Memory B cell (primary cell): ENCODE measurements at regions not wholly inside any gene's neighbourhood (a gene's known extent, or its start where the extent isn't known, plus 50 kb on each side); places are given as distances from the start of the nearest gene placed in this dataset.

Experiments
- ATAC-seq: fragments of 150-1000 bp; cut with Tn5 transposase; 2 replicates; pipeline ENCODE4 v1.10.0; 2021; ENCODE audit warnings: low read depth, mild to moderate bottlenecking, moderate library complexity
- DNase-seq, 2 donors: peaks; one replicate each; pipeline ENCODE4 v3.0.0; 2022; ENCODE audit warnings: low spot score in 2 of 2
- H3K27ac Mint-ChIP-seq: one replicate; pipeline ENCODE4 v1.8.0; 2022; ENCODE audit warnings: mild to moderate bottlenecking, moderate library complexity, mixed read lengths
- H3K27me3 Mint-ChIP-seq: one replicate; pipeline ENCODE4 v1.8.0; 2022; ENCODE audit warnings: mixed read lengths
- H3K36me3 Mint-ChIP-seq: one replicate; pipeline ENCODE4 v1.8.0; 2022; ENCODE audit warnings: mild to moderate bottlenecking, mixed read lengths
- H3K4me1 Mint-ChIP-seq: one replicate; pipeline ENCODE4 v1.8.0; 2022; ENCODE audit warnings: mixed read lengths
- H3K4me3 Mint-ChIP-seq: one replicate; pipeline ENCODE4 v1.8.0; 2022; ENCODE audit warnings: mild to moderate bottlenecking, moderate library complexity, mixed read lengths
- H3K9me3 Mint-ChIP-seq: one replicate; pipeline ENCODE4 v1.8.0; 2022; ENCODE audit warnings: mixed read lengths

DNA sequence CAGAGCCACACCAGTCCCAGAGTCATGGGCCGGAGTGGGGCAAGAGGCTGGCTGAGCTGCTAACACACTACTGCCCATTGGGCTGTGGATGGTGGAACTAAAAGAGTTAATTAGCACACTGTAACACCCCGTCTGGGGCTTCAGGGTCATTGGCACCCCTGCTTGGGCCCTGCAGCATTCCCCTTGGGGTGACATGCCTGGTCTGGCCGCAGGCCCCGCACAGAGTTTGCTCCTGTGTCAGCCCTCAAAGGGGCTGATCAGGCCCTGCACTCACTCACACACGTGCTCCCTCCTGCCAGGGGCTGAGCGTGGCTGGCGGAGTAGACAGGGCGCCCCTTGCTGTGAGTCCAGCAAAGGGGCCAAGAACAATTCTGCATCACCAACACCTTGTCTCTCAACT lies 1499.6 kb upstream of the TMEM132C start:
- Mint-ChIP-seq H3K27ac (no peak overlapping the region), H3K4me3 (no peak overlapping the region), H3K4me1 (peaks cover 20% of the 10 kb centered on the region), H3K9me3 (peaks cover 17% of the 10 kb centered on the region), H3K27me3 (no peaks in the 10 kb centered on the region), H3K36me3 (peaks cover 48% of the 10 kb centered on the region)
- no peak for DNase-seq
- ATAC-seq = no peak

DNA sequence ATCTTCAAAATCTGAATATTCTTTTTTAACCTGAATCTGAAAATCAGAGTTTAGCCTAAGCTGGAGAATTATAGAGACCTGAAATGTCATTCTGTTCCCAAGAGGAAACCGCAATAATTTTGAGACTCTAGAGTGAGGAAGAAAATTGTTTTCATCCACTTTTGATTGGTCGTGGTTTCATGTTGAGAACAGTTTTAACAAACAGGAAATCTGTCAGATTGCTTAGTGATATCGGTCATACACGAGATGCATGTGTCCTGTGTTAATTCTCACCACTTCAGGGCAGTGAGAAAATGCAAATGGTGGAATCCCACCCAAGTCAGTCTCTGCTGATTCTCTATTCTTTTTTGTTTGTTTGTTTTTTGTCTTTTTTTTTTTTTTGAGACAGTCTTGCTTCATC lies 1498.5 kb upstream of the TMEM132C start:
- no peak for DNase-seq
- peaks cover 19% of the 10 kb centered on the region for H3K4me1 Mint-ChIP-seq
- peak overlapping the region; percentile 54 for H3K4me3 Mint-ChIP-seq
- no peak for ATAC-seq
- peak overlapping the region; percentile 28 for H3K27ac Mint-ChIP-seq
- H3K9me3 Mint-ChIP-seq = peaks cover 13% of the 10 kb centered on the region
- H3K36me3 Mint-ChIP-seq = peaks cover 39% of the 10 kb centered on the region
- H3K27me3 Mint-ChIP-seq = no peaks in the 10 kb centered on the region

DNA sequence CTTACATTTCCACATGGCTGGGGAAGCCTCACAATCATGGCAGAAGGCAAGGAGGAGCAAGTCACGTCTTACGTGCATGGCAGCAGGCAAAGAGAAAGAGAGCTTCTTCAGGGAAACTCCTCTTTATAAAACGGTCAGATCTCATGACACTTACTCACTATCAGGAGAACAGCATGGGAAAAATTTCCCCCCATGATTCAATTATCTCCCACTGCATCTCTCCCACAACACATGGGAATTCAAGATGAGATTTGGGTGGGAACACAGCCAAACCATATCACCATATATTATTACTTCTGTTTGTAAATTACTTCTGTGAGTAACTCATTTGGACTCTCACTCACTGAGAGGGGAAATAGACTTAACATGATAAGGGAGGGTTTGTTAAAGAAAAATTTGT lies 1496.8 kb upstream of the TMEM132C start:
- ATAC-seq (no peak), DNase-seq (no peak)
- Mint-ChIP-seq H3K4me3 (peak overlapping the region; percentile 43), H3K27ac (peak overlapping the region; percentile 67), H3K4me1 (peaks cover 20% of the 10 kb centered on the region), H3K27me3 (no peaks in the 10 kb centered on the region), H3K36me3 (peaks cover 24% of the 10 kb centered on the region), H3K9me3 (peaks cover 7% of the 10 kb centered on the region)

DNA sequence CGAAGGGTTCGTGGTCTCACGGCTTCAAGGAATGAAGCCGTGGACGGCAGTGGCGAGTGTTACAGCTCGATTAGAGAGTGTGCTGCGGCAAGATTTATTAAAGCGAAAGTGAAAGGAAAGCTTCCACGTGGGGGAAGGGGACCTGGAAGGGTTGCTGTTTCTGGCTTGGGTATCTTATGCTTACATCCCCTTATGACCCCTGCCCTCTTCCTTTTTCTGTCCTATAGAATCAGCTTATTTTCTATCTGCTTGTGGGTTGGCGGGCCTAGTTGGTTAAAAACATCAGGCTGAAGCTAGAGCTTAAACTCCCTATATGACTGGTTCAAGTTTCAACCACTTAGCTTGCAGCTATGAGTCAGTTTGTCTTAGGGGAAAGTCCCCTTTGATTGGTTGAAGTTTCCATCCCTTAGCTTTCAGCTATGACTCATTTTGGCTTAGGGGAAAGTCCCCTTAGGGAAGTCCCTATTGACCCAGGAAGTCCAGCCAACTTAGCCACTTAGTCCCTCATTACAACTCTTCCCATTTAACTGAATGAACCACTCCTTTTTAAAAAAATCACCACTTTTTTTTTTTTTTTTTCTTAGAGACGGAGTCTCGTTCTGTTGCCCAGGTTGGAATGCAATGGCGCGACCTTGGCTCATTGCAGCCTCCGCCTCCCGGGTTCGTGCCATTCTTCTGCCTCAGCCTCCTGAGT lies 1494.7 kb upstream of the TMEM132C start:
- Mint-ChIP-seq H3K27ac (peak overlapping the region; percentile 99), H3K36me3 (peaks cover 9% of the 10 kb centered on the region), H3K9me3 (peaks cover 3% of the 10 kb centered on the region), H3K4me3 (peak overlapping the region; percentile 98), H3K27me3 (no peaks in the 10 kb centered on the region), H3K4me1 (peaks cover 16% of the 10 kb centered on the region)
- ATAC-seq = peak; percentile 81
- peak; percentile 26 to 68 for DNase-seq

DNA sequence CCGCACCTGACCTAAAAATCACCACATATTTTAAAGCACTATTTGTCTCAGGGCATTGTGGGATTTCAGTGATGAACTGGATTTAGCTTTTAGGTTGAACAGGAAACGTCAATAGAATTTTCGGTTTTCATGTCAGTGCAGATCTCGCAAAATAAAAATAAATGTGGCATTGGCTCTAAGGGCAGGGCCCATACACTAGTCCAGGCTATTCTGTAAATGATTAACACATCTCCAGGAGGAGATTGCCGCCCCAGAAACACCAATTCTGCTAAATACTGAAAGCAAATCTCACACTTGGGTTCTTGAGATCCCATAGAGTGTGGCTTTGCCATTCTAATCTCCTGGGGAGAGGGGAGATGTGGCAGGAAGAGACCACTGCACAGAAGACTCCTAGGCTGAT lies 1494.0 kb upstream of the TMEM132C start:
- Mint-ChIP-seq H3K27me3 (no peaks in the 10 kb centered on the region), H3K4me3 (peak overlapping the region; percentile 98), H3K27ac (peak overlapping the region; percentile 99), H3K36me3 (peaks cover 5% of the 10 kb centered on the region), H3K9me3 (peaks cover 3% of the 10 kb centered on the region), H3K4me1 (peaks cover 16% of the 10 kb centered on the region)
- ATAC-seq (no peak), DNase-seq (no peak)

DNA sequence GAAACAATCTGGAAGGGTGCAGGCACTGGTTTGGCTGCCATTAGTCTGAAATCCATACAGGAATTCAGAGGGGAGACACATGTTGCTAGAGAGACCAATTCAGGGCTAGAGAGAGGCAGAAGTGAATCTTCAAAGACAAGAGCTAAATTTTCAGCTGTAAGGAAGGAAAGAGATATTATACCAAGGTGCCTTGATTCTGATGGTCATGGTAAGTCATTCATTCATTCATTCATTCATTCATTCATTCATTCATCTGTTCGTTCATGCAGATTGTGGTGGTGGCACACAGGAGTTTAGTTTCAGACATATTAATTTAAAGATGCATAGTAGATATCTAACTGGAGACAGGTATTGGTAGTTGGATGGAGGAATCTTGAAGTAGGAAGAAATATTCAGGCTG lies 1493.5 kb upstream of the TMEM132C start:
- Mint-ChIP-seq H3K4me3 (no peak overlapping the region), H3K27ac (peak overlapping the region; percentile 99), H3K36me3 (peaks cover 5% of the 10 kb centered on the region), H3K27me3 (no peaks in the 10 kb centered on the region), H3K4me1 (peaks cover 16% of the 10 kb centered on the region), H3K9me3 (peaks cover 3% of the 10 kb centered on the region)
- no peak for ATAC-seq
- no peak for DNase-seq

DNA sequence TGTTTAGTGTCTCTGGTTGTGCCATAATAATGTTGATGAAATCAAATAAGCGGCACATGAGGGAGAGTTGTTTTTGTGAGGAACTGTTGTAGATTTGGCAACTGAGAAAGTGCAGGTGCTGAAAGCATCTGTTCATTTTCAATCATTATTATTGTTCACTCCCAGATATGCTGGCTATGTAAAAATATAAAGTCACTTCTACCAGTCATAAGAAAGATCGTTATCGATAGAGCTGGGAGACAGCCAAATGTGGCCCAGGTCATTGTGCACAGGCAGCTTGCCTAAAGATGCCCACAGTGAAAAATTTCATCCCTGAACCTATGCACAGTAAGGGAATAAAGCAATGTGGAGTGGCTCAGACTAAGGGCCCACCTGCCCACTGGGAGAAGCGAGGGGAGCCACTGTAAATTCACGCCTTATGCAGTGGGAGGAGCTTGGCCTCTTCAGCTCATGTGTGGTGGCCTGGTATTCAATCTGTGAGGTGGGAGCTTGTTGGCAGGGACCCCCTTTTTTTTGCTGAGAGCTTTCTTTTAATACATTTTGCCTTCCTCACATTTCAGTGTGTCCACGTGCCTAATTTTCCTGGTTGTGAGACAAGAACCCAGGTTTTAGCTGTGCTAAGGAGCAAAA lies 1490.8 kb upstream of the TMEM132C start:
- ATAC-seq (no peak), DNase-seq (no peak)
- Mint-ChIP-seq H3K36me3 (no peaks in the 10 kb centered on the region), H3K9me3 (no peaks in the 10 kb centered on the region), H3K4me1 (peaks cover 10% of the 10 kb centered on the region), H3K27me3 (no peaks in the 10 kb centered on the region), H3K27ac (no peak overlapping the region), H3K4me3 (no peak overlapping the region)

DNA sequence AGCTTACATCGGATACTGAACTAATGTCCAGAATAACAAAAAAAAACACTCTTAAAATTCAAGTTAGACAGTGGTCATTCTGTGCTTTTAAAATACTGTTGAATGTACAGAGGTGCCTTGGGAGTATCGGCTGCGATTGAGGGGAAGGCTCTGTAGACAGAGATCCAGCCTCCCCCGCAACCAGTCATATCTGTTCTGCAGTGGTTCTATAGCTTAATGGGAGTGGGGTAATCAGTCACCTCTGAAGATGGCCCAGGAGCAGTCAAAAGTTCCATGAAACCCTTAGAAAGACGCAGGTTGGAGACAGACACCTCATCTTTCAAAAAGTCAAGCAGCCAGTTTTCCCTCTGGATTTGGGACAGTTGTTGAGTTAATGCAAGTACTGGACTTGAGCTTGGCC lies 1486.6 kb upstream of the TMEM132C start:
- no peak overlapping the region for H3K27ac Mint-ChIP-seq
- H3K36me3 Mint-ChIP-seq = no peaks in the 10 kb centered on the region
- no peak for DNase-seq
- H3K9me3 Mint-ChIP-seq = no peaks in the 10 kb centered on the region
- no peak overlapping the region for H3K4me3 Mint-ChIP-seq
- ATAC-seq = no peak
- no peaks in the 10 kb centered on the region for H3K27me3 Mint-ChIP-seq
- peaks cover 2% of the 10 kb centered on the region for H3K4me1 Mint-ChIP-seq

DNA sequence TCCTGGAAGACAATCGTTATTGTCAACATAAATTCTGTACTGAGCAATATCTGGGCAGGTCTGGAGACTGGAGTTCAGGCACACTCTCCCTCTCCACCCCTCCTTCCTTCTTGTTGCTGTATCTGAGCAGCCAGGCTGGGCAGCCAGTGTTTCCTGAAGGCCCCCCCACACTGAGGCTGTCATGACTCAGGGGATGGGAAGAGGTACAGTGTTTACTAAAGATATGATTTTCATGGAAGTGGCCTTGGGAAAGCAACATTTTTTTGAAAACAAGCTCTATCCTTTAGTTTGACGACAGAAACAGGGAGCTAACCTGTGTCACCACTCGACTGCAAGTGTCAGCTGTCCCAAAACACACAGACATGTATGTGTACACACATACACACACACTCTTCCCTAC lies 1485.4 kb upstream of the TMEM132C start:
- Mint-ChIP-seq H3K4me3 (no peak overlapping the region), H3K4me1 (peaks cover 5% of the 10 kb centered on the region), H3K36me3 (no peaks in the 10 kb centered on the region), H3K9me3 (no peaks in the 10 kb centered on the region), H3K27me3 (no peaks in the 10 kb centered on the region), H3K27ac (no peak overlapping the region)
- ATAC-seq (no peak), DNase-seq (no peak)

DNA sequence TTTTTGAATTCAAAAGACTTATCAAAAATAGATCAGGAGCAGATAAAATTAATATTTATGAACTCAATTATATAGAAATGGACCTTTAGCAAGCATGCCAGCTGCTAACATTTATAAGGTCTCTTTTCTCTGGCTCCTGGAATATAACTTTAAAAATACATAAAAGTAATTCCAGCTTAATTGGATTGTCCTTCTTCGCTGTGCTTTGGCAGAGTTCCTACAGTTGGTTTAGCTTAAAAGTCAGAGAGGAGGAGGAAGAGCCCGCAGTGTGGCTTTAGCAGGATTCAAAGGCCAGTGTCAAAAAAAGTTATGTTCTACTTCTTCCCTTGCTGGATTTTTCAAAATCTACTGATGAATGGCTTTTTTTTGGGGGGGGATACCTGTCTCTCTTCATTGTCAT lies 1484.9 kb upstream of the TMEM132C start:
- no peak overlapping the region for H3K27ac Mint-ChIP-seq
- peaks cover 5% of the 10 kb centered on the region for H3K4me1 Mint-ChIP-seq
- H3K27me3 Mint-ChIP-seq = no peaks in the 10 kb centered on the region
- ATAC-seq = no peak
- H3K4me3 Mint-ChIP-seq = no peak overlapping the region
- H3K36me3 Mint-ChIP-seq = no peaks in the 10 kb centered on the region
- no peak for DNase-seq
- H3K9me3 Mint-ChIP-seq = no peaks in the 10 kb centered on the region

DNA sequence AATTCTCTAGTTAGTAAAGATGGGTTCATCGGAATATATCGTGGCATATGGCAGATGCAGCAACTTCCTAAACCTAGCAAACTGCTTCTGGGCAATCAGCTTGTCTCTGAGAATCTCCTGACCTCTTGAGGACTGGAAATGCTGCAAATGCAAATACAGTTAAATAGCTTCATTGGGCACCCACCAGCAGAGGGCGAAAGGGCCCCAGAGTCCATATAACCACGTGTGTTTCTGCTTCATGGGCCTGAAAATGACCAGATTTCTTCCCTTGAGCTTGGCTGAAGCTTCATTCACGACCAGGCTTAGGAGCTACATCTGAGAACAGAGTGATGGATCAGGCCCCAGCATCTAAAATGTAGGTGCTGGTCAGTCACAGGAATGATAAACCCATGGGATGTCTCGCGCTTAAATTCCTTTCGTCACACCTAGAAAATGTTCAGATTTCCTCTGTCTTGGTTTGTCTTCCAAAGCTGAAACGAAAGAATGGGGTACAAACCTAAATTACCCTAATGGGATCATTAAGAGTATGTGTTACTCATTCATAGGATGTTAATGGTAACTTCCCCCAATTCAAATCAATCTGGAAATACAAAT lies 1482.5 kb upstream of the TMEM132C start:
- DNase-seq (peak; percentile 14 to 22), ATAC-seq (peak; percentile 68)
- Mint-ChIP-seq H3K4me1 (peaks cover 5% of the 10 kb centered on the region), H3K4me3 (no peak overlapping the region), H3K36me3 (no peaks in the 10 kb centered on the region), H3K27me3 (no peaks in the 10 kb centered on the region), H3K9me3 (no peaks in the 10 kb centered on the region), H3K27ac (no peak overlapping the region)

DNA sequence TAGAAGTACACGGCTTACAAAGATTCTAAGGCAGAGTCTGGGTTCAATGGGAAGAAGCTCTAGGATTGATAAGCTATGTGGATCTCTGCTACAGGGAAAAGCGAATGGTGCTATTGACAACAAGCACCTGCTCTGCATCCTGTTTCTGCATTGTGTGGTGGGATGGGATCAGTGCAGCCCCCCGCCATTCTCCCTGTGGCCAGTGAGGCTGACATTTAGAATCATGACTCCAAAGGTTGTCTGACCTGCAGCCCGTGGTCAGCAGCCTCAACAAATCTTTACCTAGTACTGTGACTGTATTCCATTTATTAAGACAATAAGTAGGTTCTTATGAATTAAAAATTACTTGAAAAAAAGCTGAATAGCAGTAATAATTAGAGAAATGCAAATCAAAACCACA lies 1477.0 kb upstream of the TMEM132C start:
- H3K4me1 Mint-ChIP-seq = peaks cover 2% of the 10 kb centered on the region
- no peak overlapping the region for H3K27ac Mint-ChIP-seq
- H3K27me3 Mint-ChIP-seq = no peaks in the 10 kb centered on the region
- H3K9me3 Mint-ChIP-seq = no peaks in the 10 kb centered on the region
- DNase-seq = no peak
- no peak overlapping the region for H3K4me3 Mint-ChIP-seq
- H3K36me3 Mint-ChIP-seq = no peaks in the 10 kb centered on the region
- ATAC-seq = no peak

DNA sequence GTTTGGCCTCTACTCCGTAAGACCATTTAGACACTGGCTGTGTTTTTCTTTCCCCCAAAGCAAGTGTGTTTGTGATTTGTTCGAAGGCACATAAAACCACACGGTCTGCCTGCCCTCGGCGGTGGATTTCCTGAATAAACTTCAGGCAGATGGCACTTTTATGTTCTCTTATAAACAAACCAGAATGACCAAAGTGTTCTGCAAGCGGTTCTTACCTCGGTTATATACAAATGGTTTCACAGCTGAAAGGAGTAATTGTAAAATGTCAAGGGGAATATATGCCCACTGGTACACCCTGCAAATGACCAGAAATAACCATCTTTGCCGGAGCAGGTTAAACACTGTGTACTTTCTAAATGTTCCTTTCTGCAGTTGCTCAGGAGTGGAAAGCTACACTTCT lies 1475.8 kb upstream of the TMEM132C start:
- DNase-seq (no peak), ATAC-seq (no peak)
- peaks cover 2% of the 10 kb centered on the region for H3K4me1 Mint-ChIP-seq
- no peaks in the 10 kb centered on the region for H3K36me3 Mint-ChIP-seq
- H3K9me3 Mint-ChIP-seq = no peaks in the 10 kb centered on the region
- no peak overlapping the region for H3K4me3 Mint-ChIP-seq
- no peaks in the 10 kb centered on the region for H3K27me3 Mint-ChIP-seq
- no peak overlapping the region for H3K27ac Mint-ChIP-seq

DNA sequence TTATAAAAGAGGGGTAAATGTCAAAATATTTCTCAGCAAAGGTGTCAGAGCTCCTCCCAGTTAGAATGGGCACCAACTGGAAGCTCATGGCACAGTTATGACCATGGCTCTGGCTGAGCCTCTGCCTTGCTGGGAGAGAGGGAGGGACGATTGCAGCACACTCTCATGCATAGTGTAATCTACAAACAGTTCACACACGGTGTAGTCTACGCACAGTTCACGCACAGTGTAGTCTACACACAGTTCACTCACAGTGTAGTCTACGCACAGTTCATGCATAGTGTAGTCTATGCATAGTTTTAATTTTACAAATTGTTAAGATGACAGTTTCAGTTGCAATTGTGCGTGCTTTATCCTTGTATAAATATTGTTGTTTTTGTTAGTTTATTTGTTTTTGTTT lies 1474.6 kb upstream of the TMEM132C start:
- no peak overlapping the region for H3K4me3 Mint-ChIP-seq
- H3K27ac Mint-ChIP-seq = no peak overlapping the region
- DNase-seq (no peak), ATAC-seq (no peak)
- H3K9me3 Mint-ChIP-seq = no peaks in the 10 kb centered on the region
- no peaks in the 10 kb centered on the region for H3K4me1 Mint-ChIP-seq
- no peaks in the 10 kb centered on the region for H3K27me3 Mint-ChIP-seq
- no peaks in the 10 kb centered on the region for H3K36me3 Mint-ChIP-seq

DNA sequence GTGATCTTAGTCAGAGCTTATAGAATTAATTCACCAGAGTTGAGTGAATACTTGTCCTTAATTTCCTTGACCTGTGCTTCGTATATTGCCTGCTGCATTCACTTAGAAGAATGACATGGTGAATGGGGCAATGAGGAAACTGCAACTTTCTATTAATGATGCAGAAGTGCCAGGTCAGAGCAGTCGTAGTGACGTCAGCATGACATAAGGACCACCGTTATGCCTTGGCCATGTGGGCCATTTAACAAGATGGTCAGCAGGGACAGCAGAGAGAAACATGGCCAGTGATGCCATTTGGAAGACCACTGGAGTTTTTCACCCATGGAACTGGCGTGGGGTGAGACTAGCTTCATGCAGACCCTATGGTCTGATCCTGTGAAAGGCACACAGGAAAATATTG lies 1469.4 kb upstream of the TMEM132C start:
- no peaks in the 10 kb centered on the region for H3K36me3 Mint-ChIP-seq
- peaks cover 1% of the 10 kb centered on the region for H3K27me3 Mint-ChIP-seq
- no peak for DNase-seq
- no peak overlapping the region for H3K27ac Mint-ChIP-seq
- H3K4me3 Mint-ChIP-seq = no peak overlapping the region
- no peaks in the 10 kb centered on the region for H3K4me1 Mint-ChIP-seq
- no peak for ATAC-seq
- no peaks in the 10 kb centered on the region for H3K9me3 Mint-ChIP-seq
